Fibroblast of lung (primary cell): ENCODE measurements at regions not wholly inside any gene's neighbourhood (a gene's known extent, or its start where the extent isn't known, plus 50 kb on each side); places are given as distances from the start of the nearest gene placed in this dataset.
A peak's percentile ranks its signal among the peaks of the same experiment; 100 is the strongest.

ENCODE experiments used
- EZH2 ChIP-seq: IDR thresholded peaks from 2 replicates; pipeline ENCODE4 v1.5.1; 2012; ENCODE audit warnings: low read length, control low read depth, mild to moderate bottlenecking; ENCODE audit errors: missing control alignments
- TF ChIP-seq, protein P1 (sequence below), 2 donors: IDR thresholded peaks in 1 of 2; conservative IDR thresholded peaks in 1 of 2; 1 replicate in 1 of 2; 2 replicates in 1 of 2; pipeline ENCODE4 v1.5.1; 2011 to 2012; ENCODE audit warnings: low read length in 2 of 2, control low read depth in 1 of 2, inconsistent platforms in 1 of 2, low read depth in 1 of 2, mild to moderate bottlenecking in 1 of 2

DNA sequence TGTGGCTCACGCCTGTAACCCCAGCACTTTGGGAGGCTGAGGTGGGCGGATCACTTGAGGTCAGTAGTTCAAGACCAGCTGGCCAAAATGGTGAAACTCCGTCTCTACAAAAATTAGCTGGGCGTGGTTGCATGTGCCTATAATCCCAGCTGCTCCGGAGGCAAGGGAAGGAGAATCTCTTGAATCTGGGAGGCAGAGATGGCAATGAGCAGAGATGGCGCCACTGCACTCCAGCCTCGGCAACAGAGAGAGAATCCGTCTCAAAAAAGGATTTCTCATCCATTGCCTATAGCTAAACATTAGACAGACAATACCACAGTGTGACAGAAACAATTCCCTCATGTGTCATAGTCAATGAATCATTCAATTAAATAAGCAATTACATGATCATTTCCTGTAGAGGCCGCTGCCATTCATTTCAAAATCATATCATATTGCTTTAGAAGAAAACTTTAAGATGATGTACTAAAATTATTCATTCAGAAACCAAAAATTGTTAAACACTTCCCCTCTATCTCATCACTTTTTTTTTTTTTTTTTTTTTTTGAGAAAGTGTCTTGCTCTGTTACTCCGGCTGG lies 69.5 kb upstream of the TGIF1 start:
- TF ChIP-seq, protein P1, sequence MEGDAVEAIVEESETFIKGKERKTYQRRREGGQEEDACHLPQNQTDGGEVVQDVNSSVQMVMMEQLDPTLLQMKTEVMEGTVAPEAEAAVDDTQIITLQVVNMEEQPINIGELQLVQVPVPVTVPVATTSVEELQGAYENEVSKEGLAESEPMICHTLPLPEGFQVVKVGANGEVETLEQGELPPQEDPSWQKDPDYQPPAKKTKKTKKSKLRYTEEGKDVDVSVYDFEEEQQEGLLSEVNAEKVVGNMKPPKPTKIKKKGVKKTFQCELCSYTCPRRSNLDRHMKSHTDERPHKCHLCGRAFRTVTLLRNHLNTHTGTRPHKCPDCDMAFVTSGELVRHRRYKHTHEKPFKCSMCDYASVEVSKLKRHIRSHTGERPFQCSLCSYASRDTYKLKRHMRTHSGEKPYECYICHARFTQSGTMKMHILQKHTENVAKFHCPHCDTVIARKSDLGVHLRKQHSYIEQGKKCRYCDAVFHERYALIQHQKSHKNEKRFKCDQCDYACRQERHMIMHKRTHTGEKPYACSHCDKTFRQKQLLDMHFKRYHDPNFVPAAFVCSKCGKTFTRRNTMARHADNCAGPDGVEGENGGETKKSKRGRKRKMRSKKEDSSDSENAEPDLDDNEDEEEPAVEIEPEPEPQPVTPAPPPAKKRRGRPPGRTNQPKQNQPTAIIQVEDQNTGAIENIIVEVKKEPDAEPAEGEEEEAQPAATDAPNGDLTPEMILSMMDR (conservative IDR thresholded peaks at IDR 0.05 in 1 of 2, IDR thresholded peaks at IDR 0.05 in 1 of 2; ENCODE audit: low read depth in 1 of 2, low read length in 2 of 2) = peak; percentile 21 to 49
- no peak for TF ChIP-seq EZH2
